GM23248 (cell line): ENCODE measurements at regions not wholly inside any gene's neighbourhood (a gene's known extent, or its start where the extent isn't known, plus 50 kb on each side); places are given as distances from the start of the nearest gene placed in this dataset.

Experiments
- DNase-seq: peaks from one replicate; pipeline ENCODE4 v3.0.0-alpha.2; 2015
- H2AFZ ChIP-seq: fragments of 200-600 bp; sonication (generic); 2 replicates; pipeline ENCODE4 v1.6.1; 2016; ENCODE audit warnings: antibody characterized with exemption
- H3F3A ChIP-seq: fragments of 200-600 bp; sonication (generic); 2 replicates; pipeline ENCODE4 v1.6.1; 2016; ENCODE audit warnings: mild to moderate bottlenecking, antibody characterized with exemption, mixed run types; ENCODE audit not compliant: insufficient read depth
- H3K27ac ChIP-seq: fragments of 200-600 bp; sonication (generic); 2 replicates; pipeline ENCODE4 v1.5.1; 2016; ENCODE audit warnings: mild to moderate bottlenecking
- H3K27me3 ChIP-seq: fragments of 200-600 bp; sonication (generic); replicated peaks from 2 replicates; pipeline ENCODE4 v1.6.1; 2016; ENCODE audit warnings: mild to moderate bottlenecking; ENCODE audit not compliant: insufficient read depth
- H3K36me3 ChIP-seq: fragments of 200-600 bp; sonication (generic); 2 replicates; pipeline ENCODE4 v1.6.1; 2016; ENCODE audit warnings: low read depth, mild to moderate bottlenecking
- H3K4me1 ChIP-seq: fragments of 200-600 bp; sonication (generic); 2 replicates; pipeline ENCODE4 v1.6.1; 2016; ENCODE audit warnings: mild to moderate bottlenecking; ENCODE audit not compliant: insufficient read depth
- H3K4me2 ChIP-seq: fragments of 200-600 bp; sonication (generic); one replicate; pipeline ENCODE4 v1.6.1; 2016; ENCODE audit warnings: mild to moderate bottlenecking; ENCODE audit not compliant: unreplicated experiment
- H3K4me3 ChIP-seq: fragments of 200-600 bp; sonication (generic); 2 replicates; pipeline ENCODE4 v1.5.1; 2016; ENCODE audit warnings: mild to moderate bottlenecking
- H3K79me2 ChIP-seq: fragments of 200-600 bp; sonication (generic); 2 replicates; pipeline ENCODE4 v1.6.1; 2016; ENCODE audit warnings: mild to moderate bottlenecking; ENCODE audit not compliant: insufficient read depth
- H3K9ac ChIP-seq: fragments of 200-600 bp; sonication (generic); 2 replicates; pipeline ENCODE4 v1.6.1; 2016; ENCODE audit warnings: mild to moderate bottlenecking
- H3K9me2 ChIP-seq: fragments of 200-600 bp; sonication (generic); 2 replicates; pipeline ENCODE4 v1.6.1; 2016; ENCODE audit warnings: mixed run types, mild to moderate bottlenecking, moderate library complexity; ENCODE audit not compliant: insufficient read depth
- H3K9me3 ChIP-seq: fragments of 200-600 bp; sonication (generic); one replicate; pipeline ENCODE4 v1.6.1; 2017; ENCODE audit warnings: low read depth
- H4K20me1 ChIP-seq: fragments of 200-600 bp; sonication (generic); 2 replicates; pipeline ENCODE4 v1.6.0; 2016; ENCODE audit not compliant: insufficient read depth
- EZH2 ChIP-seq: fragments of 200-600 bp; sonication (generic); IDR thresholded peaks from 2 replicates; pipeline ENCODE4 v1.6.1; 2018; ENCODE audit warnings: antibody characterized with exemption, mild to moderate bottlenecking; ENCODE audit not compliant: insufficient read depth, poor library complexity, severe bottlenecking
- EZH2phosphoT487 ChIP-seq: fragments of 200-600 bp; sonication (generic); IDR thresholded peaks from 2 replicates; pipeline ENCODE4 v1.6.1; 2018; ENCODE audit warnings: antibody characterized with exemption, moderate library complexity, mild to moderate bottlenecking, low read depth; ENCODE audit not compliant: insufficient read depth
- WGBS, 2 experiments: methylation state at CpG; one replicate each; pipeline ENCODE4 v1.1.6; 2015 to 2017; ENCODE audit warnings: low lambda C conversion rate in 2 of 2, low coverage in 1 of 2; ENCODE audit errors: missing lambda C conversion rate in 2 of 2; 5-methylcytosine and 5-hydroxymethylcytosine counted together
- in situ Hi-C: fragments of 300-500 bp; cut with MboI; formaldehyde crosslinking; loops from 2 replicates; pipeline ENCODE4 v1.15.0; 2020

DNA sequence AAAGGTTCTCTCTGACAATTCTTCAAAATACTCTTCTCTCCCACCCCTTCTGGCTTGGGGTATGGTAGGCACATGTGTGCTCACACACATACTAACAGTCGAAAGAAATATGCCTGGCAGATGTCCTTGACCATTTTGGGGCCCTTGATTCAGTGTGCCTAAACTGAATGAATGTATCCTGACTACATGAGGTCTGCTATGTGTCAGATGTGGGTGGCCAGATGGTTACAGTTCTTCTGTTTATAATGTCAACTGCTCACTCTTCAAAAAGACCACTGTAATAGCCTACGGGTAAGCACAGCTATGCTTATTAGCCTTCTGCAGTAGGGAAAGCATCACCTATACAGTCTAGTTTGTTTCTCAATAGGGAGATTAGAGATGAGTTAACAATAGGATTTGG, 63.7 kb upstream of the VEGFC start:
- DNase-seq, result no peak
- 44 to 50% methylated on average over 2 of the region's 2 CpGs for WGBS, 2 experiments
- Histone ChIP-seq H2AFZ (no peak overlapping the region), H3K9me3 (peaks cover 7% of the 10 kb centered on the region), H3K27ac (no peak overlapping the region), H3K36me3 (0 out of 2 replicates have a peak, but pooled peaks cover 5% of the 10 kb centered on the region), H4K20me1 (no peaks in the 10 kb centered on the region), H3K4me2 (no peak overlapping the region), H3K9ac (no peak overlapping the region), H3K4me1 (no peaks in the 10 kb centered on the region), H3K4me3 (no peak overlapping the region), H3K27me3 (no peaks in the 10 kb centered on the region), H3F3A (no peaks in the 10 kb centered on the region), H3K9me2 (no peaks in the 10 kb centered on the region), H3K79me2 (no peaks in the 10 kb centered on the region)
- TF ChIP-seq EZH2phosphoT487, result no peak
- TF ChIP-seq EZH2, result no peak
- in situ Hi-C loops, result no loop called here

DNA sequence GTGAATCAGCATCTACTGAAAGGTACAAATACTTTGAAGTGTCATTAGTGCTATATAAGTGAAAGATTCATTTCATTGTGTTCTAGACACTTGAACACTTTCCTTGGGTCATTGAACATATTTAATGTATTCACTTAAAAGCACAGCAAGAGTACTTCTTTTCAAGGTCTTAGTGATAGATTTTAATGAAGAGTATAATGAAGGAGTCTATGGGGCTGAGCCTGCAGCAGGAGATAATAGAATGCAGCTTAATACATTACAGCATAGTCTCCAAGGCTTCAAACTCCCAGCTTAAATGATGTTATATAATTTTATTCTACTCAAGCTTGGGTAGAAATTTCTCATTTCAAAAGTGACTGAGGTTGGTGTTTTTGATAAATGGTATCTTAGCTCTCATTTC, 66.1 kb upstream of the VEGFC start:
- no peaks in the 10 kb centered on the region for H3K79me2 ChIP-seq
- TF ChIP-seq EZH2 (no peak), EZH2phosphoT487 (no peak)
- H3K4me2 ChIP-seq, result no peak overlapping the region
- H2AFZ ChIP-seq, result no peak overlapping the region
- no peak overlapping the region for H3K27ac ChIP-seq
- no peak for DNase-seq
- H4K20me1 ChIP-seq, result no peaks in the 10 kb centered on the region
- H3K9ac ChIP-seq, result no peak overlapping the region
- in situ Hi-C loops, result no loop called here
- H3K9me2 ChIP-seq, result no peaks in the 10 kb centered on the region
- H3F3A ChIP-seq, result no peaks in the 10 kb centered on the region
- no peaks in the 10 kb centered on the region for H3K9me3 ChIP-seq
- no peaks in the 10 kb centered on the region for H3K27me3 ChIP-seq
- no peaks in the 10 kb centered on the region for H3K36me3 ChIP-seq
- H3K4me3 ChIP-seq, result no peak overlapping the region
- H3K4me1 ChIP-seq, result no peaks in the 10 kb centered on the region

DNA sequence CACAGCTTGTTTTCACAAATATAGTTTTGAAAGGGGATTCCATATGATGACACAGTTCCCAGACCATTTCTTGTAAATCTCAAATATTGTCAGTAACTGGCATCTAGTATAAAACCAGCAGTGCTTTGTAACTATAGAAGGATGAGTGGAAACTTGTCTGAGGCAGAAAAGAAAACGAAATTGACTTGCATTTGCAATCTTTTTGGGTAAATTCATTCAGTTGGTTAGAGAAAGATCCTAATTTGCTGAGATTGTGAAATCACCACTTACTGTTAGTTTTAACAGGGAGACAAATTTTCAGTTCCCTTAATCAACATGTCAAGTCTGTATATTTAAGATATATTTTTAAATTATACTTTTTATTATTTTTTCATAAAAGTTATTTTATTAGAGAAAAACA, 71.5 kb upstream of the VEGFC start:
- Histone ChIP-seq H4K20me1 (no peaks in the 10 kb centered on the region), H2AFZ (no peak overlapping the region), H3F3A (no peaks in the 10 kb centered on the region), H3K4me1 (no peaks in the 10 kb centered on the region), H3K9me2 (no peaks in the 10 kb centered on the region), H3K27me3 (no peaks in the 10 kb centered on the region), H3K79me2 (no peaks in the 10 kb centered on the region), H3K9ac (no peak overlapping the region), H3K27ac (no peak overlapping the region), H3K4me3 (no peak overlapping the region), H3K9me3 (no peaks in the 10 kb centered on the region), H3K4me2 (no peak overlapping the region), H3K36me3 (no peaks in the 10 kb centered on the region)
- WGBS, 2 experiments, result 11 to 18% methylated on average over 1 of the region's 1 CpG
- DNase-seq, result no peak
- TF ChIP-seq EZH2 (no peak), EZH2phosphoT487 (no peak)
- in situ Hi-C loops, result no loop called here

DNA sequence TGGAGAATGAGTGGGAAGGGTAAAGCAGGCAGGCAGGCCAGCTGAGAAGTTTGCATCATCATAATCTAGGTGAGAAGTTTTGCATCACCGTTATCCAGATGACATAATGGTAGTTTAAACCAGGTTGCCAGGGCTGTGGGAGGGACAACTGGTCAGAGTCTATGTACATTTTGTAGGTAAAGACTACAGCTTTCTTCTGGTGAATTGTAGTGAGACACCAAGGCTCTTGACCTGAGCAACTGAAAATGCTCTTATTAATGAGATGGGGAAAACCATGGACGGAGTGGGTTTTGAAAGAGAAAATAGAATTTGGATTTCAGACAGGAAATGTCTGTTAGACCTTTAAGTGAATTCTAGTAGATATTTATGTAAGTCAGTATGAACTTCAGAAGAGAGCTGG, 76.0 kb upstream of the VEGFC start:
- in situ Hi-C loops, result no loop called here
- H4K20me1 ChIP-seq, result no peaks in the 10 kb centered on the region
- TF ChIP-seq EZH2, result no peak
- TF ChIP-seq EZH2phosphoT487, result no peak
- WGBS, 2 experiments, result 97 to 98% methylated on average over 2 of the region's 2 CpGs
- no peak overlapping the region for H3K27ac ChIP-seq
- no peak overlapping the region for H3K9ac ChIP-seq
- H3K36me3 ChIP-seq, result no peaks in the 10 kb centered on the region
- H3K27me3 ChIP-seq, result no peaks in the 10 kb centered on the region
- no peak for DNase-seq
- no peak overlapping the region for H2AFZ ChIP-seq
- H3K9me3 ChIP-seq, result no peaks in the 10 kb centered on the region
- no peaks in the 10 kb centered on the region for H3K9me2 ChIP-seq
- H3K4me3 ChIP-seq, result no peak overlapping the region
- H3F3A ChIP-seq, result no peaks in the 10 kb centered on the region
- no peaks in the 10 kb centered on the region for H3K79me2 ChIP-seq
- H3K4me2 ChIP-seq, result no peak overlapping the region
- H3K4me1 ChIP-seq, result no peaks in the 10 kb centered on the region

DNA sequence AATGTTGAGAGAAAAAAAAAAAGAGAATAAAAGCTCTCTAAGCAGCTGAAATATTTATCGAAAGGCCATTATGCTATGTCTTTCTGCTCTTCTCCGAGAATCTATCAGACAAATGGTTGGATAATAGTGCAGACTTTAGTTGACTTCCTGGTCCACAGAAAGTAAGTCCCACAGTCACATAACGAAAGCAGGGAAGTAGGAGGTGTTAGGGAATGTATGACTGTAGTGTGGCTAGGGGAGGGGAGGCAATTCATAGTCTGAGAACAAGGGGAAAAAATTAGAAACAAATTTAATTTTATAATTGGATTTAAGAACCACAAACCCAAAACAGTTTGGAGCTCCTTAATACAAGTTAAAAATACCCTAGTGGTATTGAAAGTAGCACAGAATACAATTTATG, 79.7 kb upstream of the VEGFC start:
- Histone ChIP-seq H3K4me2 (no peak overlapping the region), H3K27ac (no peak overlapping the region), H3K36me3 (no peaks in the 10 kb centered on the region), H3K4me3 (no peak overlapping the region), H4K20me1 (no peaks in the 10 kb centered on the region), H3K9me3 (no peaks in the 10 kb centered on the region), H3K4me1 (peaks cover 10% of the 10 kb centered on the region; the same call in 1 of the 2 replicates), H3K79me2 (no peaks in the 10 kb centered on the region), H3K9ac (no peak overlapping the region), H3F3A (no peaks in the 10 kb centered on the region), H3K9me2 (no peaks in the 10 kb centered on the region), H2AFZ (no peak overlapping the region), H3K27me3 (no peaks in the 10 kb centered on the region)
- in situ Hi-C loops, result no loop called here
- no peak for DNase-seq
- no peak for TF ChIP-seq EZH2
- no peak for TF ChIP-seq EZH2phosphoT487
- WGBS, 2 experiments, result 94 to 95% methylated on average over 3 of the region's 3 CpGs
